Heart right ventricle (tissue), 16 donors: ENCODE measurements at regions not wholly inside any gene's neighbourhood (a gene's known extent, or its start where the extent isn't known, plus 50 kb on each side); places are given as distances from the start of the nearest gene placed in this dataset.
"Not testable (repeated sequence)": the region's sequence is repeated elsewhere in the genome, so short reads cannot be mapped to it uniquely, and the experiment has no call there.

Source experiments
- ATAC-seq, 8 donors: fragments of 200-7000 bp; cut with Tn5 transposase; one replicate each; pipeline ENCODE4 v1.9.1; 2020; ENCODE audit warnings: mild to moderate bottlenecking in 8 of 8, moderate library complexity in 8 of 8, moderate number of reproducible peaks in 1 of 8
- DNase-seq, 2 donors: peaks; one replicate each; pipeline ENCODE4 v3.0.0-alpha.2; 2020
- H3K27ac ChIP-seq, 10 donors: fragments of 200-600 bp; sonication (generic) in 2 of 10; one replicate each; pipeline versions ENCODE4 v1.5.0 to v1.8.0; 2020 to 2022; ENCODE audit warnings: mild to moderate bottlenecking in 3 of 10
- H3K27me3 ChIP-seq, 7 donors: fragments of 200-600 bp; one replicate each; pipeline ENCODE4 v1.8.0; 2021 to 2022; ENCODE audit warnings: mild to moderate bottlenecking in 2 of 7
- H3K36me3 ChIP-seq, 9 donors: fragments of 200-600 bp; sonication (generic) in 1 of 9; one replicate each; pipeline versions ENCODE4 v1.5.0 to v1.8.0; 2020 to 2022; ENCODE audit warnings: mild to moderate bottlenecking in 2 of 9
- H3K4me1 ChIP-seq, 9 donors: fragments of 200-600 bp; sonication (generic) in 1 of 9; one replicate each; pipeline versions ENCODE4 v1.5.0 to v1.8.0; 2020 to 2022; ENCODE audit warnings: mild to moderate bottlenecking in 4 of 9
- H3K4me3 ChIP-seq, 10 donors: fragments of 200-600 bp; sonication (generic) in 2 of 10; one replicate each; pipeline versions ENCODE4 v1.5.0 to v1.8.0; 2020 to 2022; ENCODE audit warnings: mild to moderate bottlenecking in 7 of 10, moderate library complexity in 2 of 10
- H3K9me3 ChIP-seq, 11 donors: fragments of 200-600 bp in 10 of 11; sonication (generic) in 2 of 11; one replicate each; pipeline versions ENCODE4 v1.5.0 to v1.8.0; 2013 to 2022; ENCODE audit warnings: mild to moderate bottlenecking in 2 of 11, control low read depth in 1 of 11, moderate library complexity in 1 of 11
- WGBS, 2 donors: extraction: QIAGEN DNeasy Blood & Tissue Kit; methylation state at CpG; one replicate each; pipeline ENCODE4 v1.1.7; 2013; ENCODE audit warnings: inconsistent platforms in 1 of 2; 5-methylcytosine and 5-hydroxymethylcytosine counted together
- intact Hi-C, 10 donors: fragments of 100-400 bp; cut with DNase I; formaldehyde crosslinking; loops; one replicate each; pipeline versions ENCODE4 v1.11.1 to v1.14.2; 2022
- TF ChIP-seq, protein P1 (sequence below), 9 donors: fragments of 200-600 bp; sonication (generic) in 2 of 9; IDR thresholded peaks; one replicate each; pipeline versions ENCODE4 v1.5.0 to v1.8.0; 2021 to 2022; ENCODE audit warnings: antibody characterized with exemption in 9 of 9, mild to moderate bottlenecking in 5 of 9, moderate library complexity in 1 of 9
- donor health status: Arrhythmogenic right ventricular cardiomyopathy.
- donor health status: ischemic (EF 13 %, LVEDD 7.1; RV severe dilation, severe dysfunction).
- donor health status: healthy with polysubstance abuse.
- donor health status: DM: no; HTN: yes; CAD: no.
- donor health status: DM: no; HTN: no; CAD: no.
- donor health status: ischemic (EF 25% LVEDD 6.9; RV normal size, moderate dysfunction).
- donor health status: ischemic (EF 25% LVEDD 5.7; RV mildly dilated, moderate dysfunction).
- donor health status: healthy.
- donor health status: DM: yes; HTN: yes; CAD: no.
- donor health status: Ischemic cardiomyopathy.
- donor health status: ischemic (EF 35%, LVEDD 5.7; RV mildly dilated, moderate dysfunction).
- donor health status: nonischemic (EF 11% LVEDD 7.7; RV severe dilation, severe dysfunction).
- donor health status: DM: yes; HTN: yes; CAD: no.
- donor health status: PGD.
- donor health status: ischemic (EF 29% LVEDD 5.4; RV normal size, mild dysfunction).
- donor health status: nonischemic (EF 23%, LVEDD 6.1; RV moderate dilation, normal function).

GRCh38 chr2:84223191-84223590 lies 235.9 kb downstream of the SUCLG1 start:
- TF ChIP-seq, protein P1, sequence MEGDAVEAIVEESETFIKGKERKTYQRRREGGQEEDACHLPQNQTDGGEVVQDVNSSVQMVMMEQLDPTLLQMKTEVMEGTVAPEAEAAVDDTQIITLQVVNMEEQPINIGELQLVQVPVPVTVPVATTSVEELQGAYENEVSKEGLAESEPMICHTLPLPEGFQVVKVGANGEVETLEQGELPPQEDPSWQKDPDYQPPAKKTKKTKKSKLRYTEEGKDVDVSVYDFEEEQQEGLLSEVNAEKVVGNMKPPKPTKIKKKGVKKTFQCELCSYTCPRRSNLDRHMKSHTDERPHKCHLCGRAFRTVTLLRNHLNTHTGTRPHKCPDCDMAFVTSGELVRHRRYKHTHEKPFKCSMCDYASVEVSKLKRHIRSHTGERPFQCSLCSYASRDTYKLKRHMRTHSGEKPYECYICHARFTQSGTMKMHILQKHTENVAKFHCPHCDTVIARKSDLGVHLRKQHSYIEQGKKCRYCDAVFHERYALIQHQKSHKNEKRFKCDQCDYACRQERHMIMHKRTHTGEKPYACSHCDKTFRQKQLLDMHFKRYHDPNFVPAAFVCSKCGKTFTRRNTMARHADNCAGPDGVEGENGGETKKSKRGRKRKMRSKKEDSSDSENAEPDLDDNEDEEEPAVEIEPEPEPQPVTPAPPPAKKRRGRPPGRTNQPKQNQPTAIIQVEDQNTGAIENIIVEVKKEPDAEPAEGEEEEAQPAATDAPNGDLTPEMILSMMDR (IDR thresholded peaks at IDR 0.05) = no peak
- DNase-seq = no peak
- 50 to 59% methylated on average over 2 of the region's 2 CpGs for WGBS, 2 donors
- Histone ChIP-seq H3K4me1 (no peaks in the 10 kb centered on the region), H3K27me3 (peaks cover 0 to 5% (median 0%) of the 10 kb centered on the region in 7 donors), H3K4me3 (no peak overlapping the region), H3K36me3 (no peaks in the 10 kb centered on the region), H3K27ac (no peak overlapping the region), H3K9me3 (peaks cover 0 to 8% (median 0%) of the 10 kb centered on the region in 11 donors)
- intact Hi-C loops = no loop called here
- no peak for ATAC-seq

DNA sequence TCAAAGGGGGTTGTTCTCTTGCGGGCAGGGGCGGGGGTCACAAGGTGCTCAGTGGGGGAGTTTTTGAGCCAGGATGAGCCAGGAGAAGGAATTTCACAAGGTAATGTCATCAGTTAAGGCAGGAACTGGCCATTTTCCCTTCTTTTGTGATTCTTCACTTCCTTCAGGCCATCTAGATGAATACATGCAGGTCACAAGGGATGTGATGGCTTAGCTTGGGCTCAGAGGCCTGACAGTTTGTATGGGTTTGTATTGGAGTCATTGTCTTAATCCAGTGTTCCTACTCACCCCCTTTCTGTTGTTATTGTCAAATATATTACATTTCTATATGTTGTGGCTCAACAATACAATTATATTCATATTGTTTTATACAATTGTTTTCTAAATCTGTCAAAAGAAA lies 238.0 kb downstream of the SUCLG1 start:
- ATAC-seq, intact Hi-C loops, H3K4me1 ChIP-seq, H3K4me3 ChIP-seq, H3K36me3 ChIP-seq, H3K27me3 ChIP-seq, DNase-seq, H3K9me3 ChIP-seq, H3K27ac ChIP-seq: not testable (repeated sequence)
- WGBS, 2 donors = 80 to 84% methylated on average over 2 of the region's 2 CpGs

DNA sequence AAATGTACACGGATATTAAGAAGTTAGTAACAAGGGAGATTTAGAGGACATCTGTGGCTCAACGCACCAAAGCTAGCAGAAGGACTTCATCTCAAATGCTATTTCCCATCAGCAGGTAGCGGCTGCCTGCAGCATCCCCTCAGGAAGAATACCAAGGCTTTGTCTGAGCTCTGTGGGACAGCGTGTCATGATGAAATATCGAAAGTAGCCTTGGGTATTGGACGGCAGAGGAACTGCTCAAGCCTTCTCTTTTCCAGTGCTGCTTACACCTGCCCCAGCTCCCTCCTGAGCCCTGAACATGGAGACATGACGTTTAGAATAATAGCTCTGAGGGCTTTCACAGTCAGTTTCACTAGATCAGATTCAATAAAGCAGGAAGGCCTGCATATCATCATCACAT lies 241.6 kb downstream of the SUCLG1 start:
- WGBS, 2 donors = 78 to 83% methylated on average over 7 of the region's 7 CpGs
- intact Hi-C loops = no loop called here
- H3K27me3 ChIP-seq = no peaks in the 10 kb centered on the region
- H3K36me3 ChIP-seq = no peaks in the 10 kb centered on the region
- no peak overlapping the region for H3K27ac ChIP-seq
- H3K4me1 ChIP-seq = no peaks in the 10 kb centered on the region
- ATAC-seq (no peak), DNase-seq (no peak)
- H3K9me3 ChIP-seq = no peaks in the 10 kb centered on the region
- TF ChIP-seq, protein P1 (IDR thresholded peaks at IDR 0.05) = no peak
- no peak overlapping the region for H3K4me3 ChIP-seq

DNA sequence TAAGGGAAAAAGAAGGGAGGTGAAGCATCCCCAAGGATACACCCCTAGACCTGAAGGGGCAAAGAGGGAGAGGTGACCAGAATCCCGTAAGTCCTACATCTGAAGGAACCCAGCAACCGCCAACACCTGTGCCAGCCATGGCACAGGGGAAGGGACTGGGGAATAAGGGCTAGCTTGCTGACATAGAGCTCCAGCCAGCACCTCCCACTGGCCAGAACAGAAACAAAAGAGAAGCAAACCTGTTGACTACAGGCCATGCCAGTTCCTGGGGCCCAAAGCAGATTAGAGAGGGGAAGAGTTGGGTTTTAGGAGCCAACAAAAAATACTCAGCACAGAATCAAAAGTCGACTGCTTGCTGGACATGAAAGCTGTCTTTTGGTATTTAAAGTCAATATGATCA lies 244.6 kb downstream of the SUCLG1 start:
- ATAC-seq = no peak
- no peaks in the 10 kb centered on the region for H3K4me1 ChIP-seq
- no peak overlapping the region for H3K4me3 ChIP-seq
- intact Hi-C loops = no loop called here
- no peak overlapping the region for H3K27ac ChIP-seq
- H3K9me3 ChIP-seq = no peaks in the 10 kb centered on the region
- TF ChIP-seq, protein P1 (IDR thresholded peaks at IDR 0.05) = no peak
- peaks cover 0 to 2% (median 0%) of the 10 kb centered on the region in 7 donors for H3K27me3 ChIP-seq
- WGBS, 2 donors = 55 to 71% methylated on average over 3 of the region's 3 CpGs
- no peak for DNase-seq
- no peaks in the 10 kb centered on the region for H3K36me3 ChIP-seq

- H3K4me3 ChIP-seq = no peak overlapping the region
- H3K27me3 ChIP-seq = peaks cover 0 to 3% (median 0%) of the 10 kb centered on the region in 7 donors
- no peak for DNase-seq
- no peak overlapping the region for H3K27ac ChIP-seq
- no peaks in the 10 kb centered on the region for H3K36me3 ChIP-seq
- H3K9me3 ChIP-seq = no peaks in the 10 kb centered on the region
- TF ChIP-seq, protein P1 (IDR thresholded peaks at IDR 0.05) = no peak
- WGBS, 2 donors = 76 to 78% methylated on average over 5 of the region's 5 CpGs
- no peak for ATAC-seq
- no peaks in the 10 kb centered on the region for H3K4me1 ChIP-seq
- intact Hi-C loops = no loop called here
Observed at GRCh38 chr2:84212611-84213314, 246.3 kb downstream of the SUCLG1 start.
